GM18526 (cell line): ENCODE measurements at regions not wholly inside any gene's neighbourhood (a gene's known extent, or its start where the extent isn't known, plus 50 kb on each side); places are given as distances from the start of the nearest gene placed in this dataset.

ENCODE experiments used
- POLR2A ChIP-seq: IDR thresholded peaks from 3 replicates; pipeline ENCODE4 v1.6.1; 2011; ENCODE audit not compliant: insufficient read length; ENCODE audit errors: extremely low read depth

- no peak for TF ChIP-seq POLR2A
Observed at GRCh38 chr3:72407766-72408165, 440.5 kb downstream of the SHQ1 start.

- no peak for TF ChIP-seq POLR2A
Observed at GRCh38 chr3:72405943-72406566, 442.2 kb downstream of the SHQ1 start.

- no peak for TF ChIP-seq POLR2A
Observed at GRCh38 chr3:72401005-72401545, 447.2 kb downstream of the SHQ1 start.

- TF ChIP-seq POLR2A = no peak
Observed at GRCh38 chr3:72398781-72399180, 449.5 kb downstream of the SHQ1 start.

GRCh38 chr3:72397586-72397985 lies 450.7 kb downstream of the SHQ1 start:
- no peak for TF ChIP-seq POLR2A

- TF ChIP-seq POLR2A = no peak
Observed at GRCh38 chr3:72396899-72397298, 451.3 kb downstream of the SHQ1 start.

- TF ChIP-seq POLR2A = no peak
Observed at GRCh38 chr3:72395776-72396311, 452.4 kb downstream of the SHQ1 start.

GRCh38 chr3:72393455-72393854 lies 454.8 kb downstream of the SHQ1 start:
- TF ChIP-seq POLR2A = no peak

- no peak for TF ChIP-seq POLR2A
Observed at GRCh38 chr3:72391659-72392058, 456.6 kb downstream of the SHQ1 start.

GRCh38 chr3:72390841-72391240 lies 457.4 kb downstream of the SHQ1 start:
- TF ChIP-seq POLR2A = no peak

GRCh38 chr3:72388644-72389043 lies 459.6 kb downstream of the SHQ1 start:
- TF ChIP-seq POLR2A = no peak

- no peak for TF ChIP-seq POLR2A
Observed at GRCh38 chr3:72388117-72388516, 460.1 kb downstream of the SHQ1 start.

GRCh38 chr3:72386327-72387000 lies 461.8 kb downstream of the SHQ1 start:
- TF ChIP-seq POLR2A = no peak

GRCh38 chr3:72385167-72385566 lies 463.1 kb downstream of the SHQ1 start:
- TF ChIP-seq POLR2A = no peak

GRCh38 chr3:72384602-72385001 lies 463.6 kb downstream of the SHQ1 start:
- no peak for TF ChIP-seq POLR2A

GRCh38 chr3:72383883-72384282 lies 464.4 kb downstream of the SHQ1 start:
- no peak for TF ChIP-seq POLR2A
